HG02610 (cell line): ENCODE measurements at regions not wholly inside any gene's neighbourhood (a gene's known extent, or its start where the extent isn't known, plus 50 kb on each side); places are given as distances from the start of the nearest gene placed in this dataset.

Experiments used
- ATAC-seq: cut with Tn5 transposase; IDR thresholded peaks from one replicate; pipeline ENCODE4 v1.9.1; 2021; ENCODE audit warnings: mild to moderate bottlenecking, moderate library complexity; ENCODE audit not compliant: unreplicated experiment

- ATAC-seq: no peak
Measured at GRCh38 chr15:87387766-87388165, 868.8 kb downstream of the NTRK3 start.

GRCh38 chr15:87374339-87374738 is 882.2 kb downstream of the NTRK3 start:
- ATAC-seq: no peak

GRCh38 chr15:87369269-87369668 is 887.3 kb downstream of the NTRK3 start:
- no peak for ATAC-seq

- ATAC-seq: no peak
Measured at GRCh38 chr15:87368511-87368910, 888.0 kb downstream of the NTRK3 start.

- no peak for ATAC-seq
Measured at GRCh38 chr15:87365186-87365585, 891.4 kb downstream of the NTRK3 start.

- no peak for ATAC-seq
Measured at GRCh38 chr15:87362531-87362930, 894.0 kb downstream of the NTRK3 start.

GRCh38 chr15:87357637-87358313 is 898.8 kb downstream of the NTRK3 start:
- ATAC-seq: no peak

GRCh38 chr15:87355946-87356345 is 900.6 kb downstream of the NTRK3 start:
- ATAC-seq: no peak

GRCh38 chr15:87354661-87355410 is 901.7 kb downstream of the NTRK3 start:
- ATAC-seq: no peak

- ATAC-seq: no peak
Measured at GRCh38 chr15:87349181-87349580, 907.4 kb downstream of the NTRK3 start.

GRCh38 chr15:87348746-87349145 is 907.8 kb downstream of the NTRK3 start:
- ATAC-seq: no peak

- ATAC-seq: no peak
Measured at GRCh38 chr15:87347806-87348515, 908.6 kb downstream of the NTRK3 start.

- ATAC-seq: no peak
Measured at GRCh38 chr15:87345961-87346360, 910.6 kb downstream of the NTRK3 start.

GRCh38 chr15:87343966-87344365 is 912.6 kb downstream of the NTRK3 start:
- no peak for ATAC-seq

GRCh38 chr15:87340370-87340769 is 916.2 kb downstream of the NTRK3 start:
- no peak for ATAC-seq

- no peak for ATAC-seq
Measured at GRCh38 chr15:87326269-87326668, 930.3 kb downstream of the NTRK3 start.

- ATAC-seq: no peak
Measured at GRCh38 chr15:87322870-87323269, 933.7 kb downstream of the NTRK3 start.

- no peak for ATAC-seq
Measured at GRCh38 chr15:87322265-87322664, 934.3 kb downstream of the NTRK3 start.

GRCh38 chr15:87317900-87318299 is 938.6 kb downstream of the NTRK3 start:
- ATAC-seq: no peak

- no peak for ATAC-seq
Measured at GRCh38 chr15:87312221-87312620, 944.3 kb downstream of the NTRK3 start.

GRCh38 chr15:87300146-87300545 is 956.4 kb downstream of the NTRK3 start:
- no peak for ATAC-seq

- ATAC-seq: no peak
Measured at GRCh38 chr15:87294854-87295253, 961.7 kb downstream of the NTRK3 start.
